PC-3 (cell line): ENCODE measurements at regions not wholly inside any gene's neighbourhood (a gene's known extent, or its start where the extent isn't known, plus 50 kb on each side); places are given as distances from the start of the nearest gene placed in this dataset.

Experiments used
- ATAC-seq: fragments of 200-7000 bp; cut with Tn5 transposase; 2 replicates; pipeline ENCODE4 v1.9.1; 2020; ENCODE audit warnings: mild to moderate bottlenecking, moderate library complexity
- BruUV-seq: library from RNA; stranded (reverse); fragments of 400-500 nt; replicated peaks from 2 replicates; lab custom pipeline; 2021; lab: Mats Ljungman, UMichigan
- CTCF ChIA-PET: fragments of 300-600 bp; sonication (Branson Sonifier 250); formaldehyde crosslinking; loops from one replicate; lab custom pipeline; 2022; ENCODE audit warnings: antibody characterized with exemption; lab: Charles Lee
- POLR2A ChIA-PET: fragments of 300-600 bp; sonication (Branson Sonifier 250); formaldehyde crosslinking; loops from one replicate; lab custom pipeline; 2022; ENCODE audit warnings: antibody characterized with exemption; ENCODE audit not compliant: unreplicated experiment; lab: Charles Lee
- DNase-seq: peaks from one replicate; pipeline ENCODE4 v3.0.0-alpha.2; 2015
- H2AFZ ChIP-seq: fragments of 300-600 bp; sonication (generic); 2 replicates; pipeline ENCODE4 v1.6.0; 2016; ENCODE audit warnings: antibody characterized with exemption, low read length
- H3F3A ChIP-seq: fragments of 300-600 bp; sonication (generic); one replicate; pipeline ENCODE4 v1.6.0; 2017; ENCODE audit warnings: antibody characterized with exemption, low read length, control low read depth, mild to moderate bottlenecking; ENCODE audit not compliant: unreplicated experiment
- H3K27ac ChIP-seq: fragments of 300-600 bp; sonication (generic); 2 replicates; pipeline ENCODE4 v1.5.1; 2016; ENCODE audit warnings: mild to moderate bottlenecking, low read length
- H3K27me3 ChIP-seq: fragments of 300-600 bp; sonication (generic); 2 replicates; pipeline ENCODE4 v1.6.1; 2016; ENCODE audit warnings: low read length, mixed read lengths
- H3K36me3 ChIP-seq: fragments of 300-600 bp; sonication (generic); 2 replicates; pipeline ENCODE4 v1.6.1; 2016; ENCODE audit warnings: low read depth, mixed run types, low read length, mixed read lengths
- H3K4me1 ChIP-seq: fragments of 300-600 bp; sonication (generic); 2 replicates; pipeline ENCODE4 v1.5.1; 2016; ENCODE audit warnings: low read length; ENCODE audit not compliant: insufficient read depth
- H3K4me2 ChIP-seq: fragments of 300-600 bp; sonication (generic); 2 replicates; pipeline ENCODE4 v1.6.0; 2016; ENCODE audit warnings: low read length
- H3K4me3 ChIP-seq: fragments of 300-600 bp; sonication (generic); 2 replicates; pipeline ENCODE4 v1.5.1; 2016; ENCODE audit warnings: mild to moderate bottlenecking, low read length, mixed read lengths
- H3K79me2 ChIP-seq: fragments of 300-600 bp; sonication (generic); 2 replicates; pipeline ENCODE4 v1.6.1; 2017; ENCODE audit warnings: low read length, mixed read lengths
- H3K9ac ChIP-seq: fragments of 300-600 bp; sonication (generic); 2 replicates; pipeline ENCODE4 v1.6.0; 2016; ENCODE audit warnings: mild to moderate bottlenecking, low read length
- H3K9me2 ChIP-seq: fragments of 300-600 bp; sonication (generic); replicated peaks from 2 replicates; pipeline ENCODE4 v1.6.1; 2016; ENCODE audit warnings: mixed run types, low read length, mixed read lengths
- H3K9me3 ChIP-seq: fragments of 300-600 bp; sonication (generic); 2 replicates; pipeline ENCODE4 v1.6.1; 2016; ENCODE audit warnings: low read length, mixed read lengths
- H4K20me1 ChIP-seq: fragments of 300-600 bp; sonication (generic); 2 replicates; pipeline ENCODE4 v1.6.1; 2016; ENCODE audit warnings: low read length, mixed read lengths
- EZH2 ChIP-seq: fragments of 300-600 bp; sonication (generic); IDR thresholded peaks from one replicate; pipeline ENCODE4 v1.6.1; 2017; ENCODE audit warnings: antibody characterized with exemption, mild to moderate bottlenecking, low read length; ENCODE audit not compliant: unreplicated experiment
- EZH2phosphoT487 ChIP-seq: fragments of 300-600 bp; sonication (generic); IDR thresholded peaks from 2 replicates; pipeline ENCODE4 v1.6.1; 2018; ENCODE audit warnings: mild to moderate bottlenecking, antibody characterized with exemption, low read length, borderline replicate concordance
- intact Hi-C: fragments of 100-400 bp; cut with micrococcal nuclease; formaldehyde crosslinking; loops from 2 replicates; pipeline ENCODE4 v1.9.0; 2023
- TF ChIP-seq, protein P1 (sequence below): fragments of 300-600 bp; sonication (generic); conservative IDR thresholded peaks from 2 replicates; pipeline ENCODE4 v1.5.1; 2017; ENCODE audit warnings: antibody characterized with exemption, low read depth, mild to moderate bottlenecking, low read length

DNA sequence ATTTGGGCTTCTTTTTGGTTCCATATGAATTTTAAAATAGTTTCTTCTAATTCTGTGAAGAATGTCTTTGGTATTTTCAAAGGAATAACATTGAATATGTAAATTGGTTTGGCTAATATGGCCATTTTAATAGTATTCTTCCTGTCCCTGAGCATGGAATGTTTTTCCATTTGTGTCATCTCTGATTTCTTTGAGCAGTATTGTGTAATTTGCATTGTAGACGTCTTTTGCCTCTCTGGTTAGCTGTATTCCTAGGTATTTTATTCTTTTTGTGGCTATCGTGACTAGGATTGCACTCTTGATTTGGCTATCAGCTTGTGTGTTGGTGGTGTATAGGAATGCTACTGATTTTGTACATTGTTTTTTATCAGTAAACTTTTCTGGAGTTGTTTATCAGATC is 601.9 kb downstream of the SNAPC1 start:
- H3F3A ChIP-seq, result no peaks in the 10 kb centered on the region
- TF ChIP-seq, protein P1, sequence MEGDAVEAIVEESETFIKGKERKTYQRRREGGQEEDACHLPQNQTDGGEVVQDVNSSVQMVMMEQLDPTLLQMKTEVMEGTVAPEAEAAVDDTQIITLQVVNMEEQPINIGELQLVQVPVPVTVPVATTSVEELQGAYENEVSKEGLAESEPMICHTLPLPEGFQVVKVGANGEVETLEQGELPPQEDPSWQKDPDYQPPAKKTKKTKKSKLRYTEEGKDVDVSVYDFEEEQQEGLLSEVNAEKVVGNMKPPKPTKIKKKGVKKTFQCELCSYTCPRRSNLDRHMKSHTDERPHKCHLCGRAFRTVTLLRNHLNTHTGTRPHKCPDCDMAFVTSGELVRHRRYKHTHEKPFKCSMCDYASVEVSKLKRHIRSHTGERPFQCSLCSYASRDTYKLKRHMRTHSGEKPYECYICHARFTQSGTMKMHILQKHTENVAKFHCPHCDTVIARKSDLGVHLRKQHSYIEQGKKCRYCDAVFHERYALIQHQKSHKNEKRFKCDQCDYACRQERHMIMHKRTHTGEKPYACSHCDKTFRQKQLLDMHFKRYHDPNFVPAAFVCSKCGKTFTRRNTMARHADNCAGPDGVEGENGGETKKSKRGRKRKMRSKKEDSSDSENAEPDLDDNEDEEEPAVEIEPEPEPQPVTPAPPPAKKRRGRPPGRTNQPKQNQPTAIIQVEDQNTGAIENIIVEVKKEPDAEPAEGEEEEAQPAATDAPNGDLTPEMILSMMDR, result no peak
- TF ChIP-seq EZH2 (no peak), EZH2phosphoT487 (no peak)
- intact Hi-C loops, result no loop called here
- ChIA-PET CTCF (no interaction called here), POLR2A (no interaction called here)
- H2AFZ ChIP-seq, result no peak overlapping the region
- no peaks in the 10 kb centered on the region for H3K36me3 ChIP-seq
- H3K9ac ChIP-seq, result no peak overlapping the region
- H3K4me1 ChIP-seq, result no peaks in the 10 kb centered on the region
- peaks cover 24% of the 10 kb centered on the region for H3K27me3 ChIP-seq
- no peak overlapping the region for H3K4me3 ChIP-seq
- no peaks in the 10 kb centered on the region for H4K20me1 ChIP-seq
- no peaks in the 10 kb centered on the region for H3K9me3 ChIP-seq
- DNase-seq (no peak), ATAC-seq (no peak)
- no peaks in the 10 kb centered on the region for H3K9me2 ChIP-seq
- H3K27ac ChIP-seq, result no peak overlapping the region
- H3K79me2 ChIP-seq, result no peaks in the 10 kb centered on the region
- no TSS peak for BruUV-seq
- H3K4me2 ChIP-seq, result no peak overlapping the region

DNA sequence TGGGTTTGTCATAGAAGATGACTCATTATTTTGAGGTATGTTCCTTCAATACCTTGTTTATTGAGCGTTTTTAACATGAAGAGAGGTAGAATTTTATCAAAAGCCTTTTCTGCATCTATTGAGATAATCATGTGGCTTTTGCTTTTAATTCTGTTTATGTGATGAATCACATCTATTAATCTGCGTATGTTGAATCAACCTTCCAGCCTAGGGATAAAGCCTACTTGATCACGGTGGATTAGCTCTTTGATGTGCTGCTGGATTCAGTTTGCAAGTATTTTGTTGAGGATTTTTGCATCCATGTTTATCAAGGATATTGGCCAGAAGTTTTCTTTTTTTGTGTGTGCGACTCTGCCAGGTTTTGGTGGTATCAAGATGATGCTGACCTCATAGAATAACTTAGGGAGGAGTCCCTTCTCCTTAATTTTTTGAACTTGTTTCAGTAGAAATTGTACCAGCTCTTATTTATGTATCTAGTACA is 602.6 kb downstream of the SNAPC1 start:
- no peak overlapping the region for H2AFZ ChIP-seq
- H3K9me3 ChIP-seq, result no peaks in the 10 kb centered on the region
- H3K9ac ChIP-seq, result no peak overlapping the region
- H3K27ac ChIP-seq, result no peak overlapping the region
- DNase-seq (no peak), ATAC-seq (no peak)
- H3K36me3 ChIP-seq, result no peaks in the 10 kb centered on the region
- intact Hi-C loops, result no loop called here
- no peak overlapping the region for H3K4me3 ChIP-seq
- CTCF ChIA-PET, result no interaction called here
- H3K4me2 ChIP-seq, result no peak overlapping the region
- no peaks in the 10 kb centered on the region for H4K20me1 ChIP-seq
- H3K4me1 ChIP-seq, result no peaks in the 10 kb centered on the region
- H3K79me2 ChIP-seq, result no peaks in the 10 kb centered on the region
- peaks cover 27% of the 10 kb centered on the region for H3K27me3 ChIP-seq
- POLR2A ChIA-PET, result no interaction called here
- TF ChIP-seq EZH2, result no peak
- TF ChIP-seq, protein P1, result no peak
- BruUV-seq, result no TSS peak
- no peaks in the 10 kb centered on the region for H3K9me2 ChIP-seq
- no peaks in the 10 kb centered on the region for H3F3A ChIP-seq

DNA sequence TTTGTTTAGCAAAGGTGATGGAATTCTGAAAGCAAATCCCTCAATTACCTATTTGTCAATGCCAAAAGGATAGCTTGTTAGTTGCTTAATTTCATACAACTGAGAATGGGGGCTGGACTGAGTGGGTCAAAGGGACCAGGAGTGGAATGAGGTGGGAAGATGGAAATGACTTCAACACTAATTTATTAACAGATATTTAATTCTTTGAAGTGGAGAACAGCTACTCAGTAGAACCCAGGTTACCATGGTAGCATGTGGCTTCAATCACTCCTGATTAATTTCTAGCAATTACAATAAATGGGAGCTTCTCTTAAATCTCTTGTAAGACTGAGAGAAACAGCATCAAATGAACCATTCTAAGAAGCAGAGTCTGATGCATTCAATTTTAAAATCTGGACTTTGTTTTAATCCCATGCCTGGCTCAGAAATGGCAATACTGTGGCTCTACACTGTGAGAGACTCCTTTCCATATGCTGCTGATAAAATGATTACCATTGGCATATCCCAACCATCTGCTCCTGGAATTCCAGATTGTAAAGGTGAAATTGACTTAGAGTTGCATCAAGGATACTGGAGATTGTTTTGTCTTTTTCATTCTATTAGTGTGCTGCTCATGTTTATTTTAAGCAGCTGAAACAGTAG is 607.8 kb downstream of the SNAPC1 start:
- intact Hi-C loops, result no loop called here
- H3K27ac ChIP-seq, result no peak overlapping the region
- no peaks in the 10 kb centered on the region for H3K4me1 ChIP-seq
- no peak for DNase-seq
- no peak overlapping the region for H3K4me3 ChIP-seq
- CTCF ChIA-PET, result no interaction called here
- no peaks in the 10 kb centered on the region for H3K9me3 ChIP-seq
- H3K79me2 ChIP-seq, result no peaks in the 10 kb centered on the region
- H3K9me2 ChIP-seq, result no peaks in the 10 kb centered on the region
- no peak overlapping the region for H2AFZ ChIP-seq
- H3K9ac ChIP-seq, result no peak overlapping the region
- ATAC-seq, result no peak
- BruUV-seq, result no TSS peak
- H4K20me1 ChIP-seq, result no peaks in the 10 kb centered on the region
- TF ChIP-seq, protein P1, result no peak
- TF ChIP-seq EZH2 (no peak), EZH2phosphoT487 (no peak)
- no peaks in the 10 kb centered on the region for H3K36me3 ChIP-seq
- POLR2A ChIA-PET, result no interaction called here
- no peaks in the 10 kb centered on the region for H3F3A ChIP-seq
- H3K4me2 ChIP-seq, result no peak overlapping the region
- peaks cover 48% of the 10 kb centered on the region for H3K27me3 ChIP-seq
